Gastrocnemius medialis (tissue), 4 donors: ENCODE measurements at regions not wholly inside any gene's neighbourhood (a gene's known extent, or its start where the extent isn't known, plus 50 kb on each side); places are given as distances from the start of the nearest gene placed in this dataset.

Source experiments
- CTCF ChIP-seq, 5 experiments: fragments of 450-650 bp in 3 of 5; fragments of 200-600 bp in 2 of 5; sonication (generic) in 2 of 5; IDR thresholded peaks in 4 of 5; conservative IDR thresholded peaks in 1 of 5; 1 replicate in 4 of 5; 2 replicates in 1 of 5; pipeline ENCODE4 v1.5.1; 2016 to 2019; ENCODE audit warnings: antibody characterized with exemption in 5 of 5, mild to moderate bottlenecking in 3 of 5, moderate library complexity in 3 of 5
- POLR2A ChIP-seq, 2 donors: fragments of 450-650 bp; IDR thresholded peaks; one replicate each; pipeline ENCODE4 v1.6.1; 2017; ENCODE audit warnings: antibody characterized with exemption in 2 of 2, mild to moderate bottlenecking in 2 of 2, moderate library complexity in 2 of 2

GRCh38 chr5:119862619-119863018 is 233.3 kb downstream of the FAM170A start:
- TF ChIP-seq CTCF (IDR thresholded peaks at IDR 0.05 in 4 of 5, conservative IDR thresholded peaks at IDR 0.05 in 1 of 5) (no peak), POLR2A (IDR thresholded peaks at IDR 0.05) (no peak)
